HL-60/S4 treated with retinoic acid at 250 ng/mL for 4 days and 3 days (cell line): ENCODE measurements at regions not wholly inside any gene's neighbourhood (a gene's known extent, or its start where the extent isn't known, plus 50 kb on each side); places are given as distances from the start of the nearest gene placed in this dataset.
"Not testable (repeated sequence)": the region's sequence is repeated elsewhere in the genome, so short reads cannot be mapped to it uniquely, and the experiment has no call there.

Experiments used
- in situ Hi-C: fragments of 300-500 bp; cut with MboI; formaldehyde crosslinking; loops from 2 replicates; pipeline ENCODE4 v1.7.0; 2022; ENCODE audit warnings: low sequenced_read_pairs

DNA sequence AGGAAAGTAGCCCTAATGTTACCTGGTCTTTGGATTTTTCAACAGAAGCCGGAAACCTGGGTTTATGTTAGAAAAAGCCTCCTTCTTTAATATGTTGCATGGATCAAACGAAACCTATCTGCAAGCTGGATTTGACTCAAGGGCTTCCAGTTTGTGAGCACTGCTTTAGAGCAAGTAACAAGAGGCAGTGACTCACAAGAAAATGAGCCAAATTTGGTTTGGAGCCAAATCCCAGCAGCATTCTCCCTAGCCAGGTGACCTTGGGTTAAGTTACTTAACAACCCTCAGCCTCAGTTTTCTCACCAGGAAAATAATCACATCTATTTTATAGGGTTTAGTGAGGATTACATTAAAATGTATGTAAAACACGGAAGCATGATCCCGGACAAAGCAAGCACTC is 215.2 kb upstream of the PRICKLE2 start:
- in situ Hi-C loops: no loop called here

DNA sequence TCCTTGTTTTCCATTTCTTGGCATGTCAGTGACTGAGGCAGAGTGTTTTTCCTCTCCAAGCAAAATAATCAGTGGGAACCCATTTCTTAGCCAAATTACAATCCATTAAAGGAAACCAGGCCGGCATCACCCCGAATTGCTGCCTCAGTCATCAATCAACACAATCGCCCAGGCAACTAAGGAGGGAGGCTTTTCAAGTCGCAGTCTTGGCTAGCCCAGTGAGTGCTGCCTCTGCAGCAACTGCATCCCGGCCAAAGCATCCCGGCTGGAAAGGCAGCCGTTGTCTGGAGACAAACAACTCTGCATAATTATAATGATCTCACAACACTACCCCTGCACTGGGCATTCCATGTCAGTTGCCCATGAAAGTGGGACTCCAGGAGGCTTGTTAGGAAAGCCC is 213.5 kb upstream of the PRICKLE2 start:
- in situ Hi-C loops: no loop called here

DNA sequence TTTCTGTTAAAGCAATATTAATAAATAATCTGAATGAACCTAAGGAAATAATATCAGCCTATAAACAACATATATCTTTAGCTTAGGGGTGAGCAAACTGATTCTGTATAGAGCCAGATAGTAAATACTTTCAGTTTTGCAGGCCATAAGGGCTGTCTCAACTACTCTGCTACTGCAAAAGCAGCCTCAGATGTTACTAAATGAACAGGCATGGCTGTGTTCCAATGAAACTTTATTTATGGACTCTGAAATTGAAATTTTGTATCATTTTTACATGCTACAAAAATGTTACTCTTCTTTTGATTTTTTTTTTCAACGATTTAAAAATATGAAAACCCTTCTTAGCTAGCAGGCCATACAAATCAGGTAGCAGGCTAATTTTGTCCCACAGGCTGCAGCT is 212.8 kb upstream of the PRICKLE2 start:
- in situ Hi-C loops: no loop called here

DNA sequence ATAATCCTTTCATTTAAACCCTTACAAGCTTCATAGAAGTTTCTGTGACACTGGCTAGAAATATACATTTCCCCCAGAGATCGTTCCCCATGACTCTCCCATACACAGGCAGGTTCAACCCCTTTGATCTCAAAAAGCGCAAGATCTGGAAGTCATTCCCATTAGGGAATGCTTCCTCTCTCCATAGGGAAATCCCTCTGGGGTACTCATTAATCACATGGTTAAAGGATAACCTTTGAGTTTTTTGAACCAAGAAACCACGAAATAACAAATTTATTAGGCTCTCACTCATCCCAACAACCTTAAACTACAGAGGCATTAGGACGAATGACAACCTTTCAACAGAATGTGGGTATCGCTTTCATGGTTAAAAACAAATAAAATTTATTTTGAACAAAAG is 211.9 kb upstream of the PRICKLE2 start:
- in situ Hi-C loops: no loop called here

DNA sequence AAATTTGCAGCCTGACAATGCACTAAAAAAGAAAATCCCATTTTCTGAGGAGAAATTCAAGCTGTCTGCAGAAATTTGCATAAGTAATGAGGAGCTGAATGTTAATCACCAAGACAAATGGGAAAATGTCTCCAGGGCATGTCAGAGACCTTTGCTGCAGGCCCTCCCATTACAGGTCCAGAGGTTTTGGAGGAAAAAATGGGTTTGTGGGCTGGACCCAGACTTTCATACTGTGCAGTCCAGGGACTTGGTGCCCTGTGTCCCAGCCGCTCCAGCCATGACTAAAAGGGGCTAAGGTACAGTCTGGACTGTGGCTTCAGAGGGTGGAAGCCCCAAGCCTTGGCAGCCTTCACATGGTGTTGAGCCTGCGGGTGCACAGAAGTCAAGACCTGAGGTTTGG is 209.8 kb upstream of the PRICKLE2 start:
- in situ Hi-C loops: not testable (repeated sequence)

DNA sequence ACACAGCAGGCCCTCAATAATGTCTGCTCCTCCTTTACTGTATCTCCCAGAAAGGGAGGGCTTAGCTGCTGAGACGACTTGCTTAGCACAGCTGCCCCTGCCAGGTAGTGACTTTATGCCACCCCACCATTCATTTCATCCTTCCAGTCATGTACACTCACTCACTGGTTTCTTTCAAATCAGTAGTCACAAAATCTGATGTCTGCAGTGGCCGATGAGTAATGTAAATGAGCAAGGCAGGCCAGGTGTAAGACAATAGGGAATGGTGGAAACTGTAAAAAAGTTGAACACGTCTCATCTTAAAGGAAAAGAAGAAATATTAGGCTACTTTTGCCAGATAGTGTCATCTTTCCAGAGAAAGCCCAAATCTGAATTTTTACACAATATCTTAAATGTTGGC is 207.6 kb upstream of the PRICKLE2 start:
- in situ Hi-C loops: no loop called here

DNA sequence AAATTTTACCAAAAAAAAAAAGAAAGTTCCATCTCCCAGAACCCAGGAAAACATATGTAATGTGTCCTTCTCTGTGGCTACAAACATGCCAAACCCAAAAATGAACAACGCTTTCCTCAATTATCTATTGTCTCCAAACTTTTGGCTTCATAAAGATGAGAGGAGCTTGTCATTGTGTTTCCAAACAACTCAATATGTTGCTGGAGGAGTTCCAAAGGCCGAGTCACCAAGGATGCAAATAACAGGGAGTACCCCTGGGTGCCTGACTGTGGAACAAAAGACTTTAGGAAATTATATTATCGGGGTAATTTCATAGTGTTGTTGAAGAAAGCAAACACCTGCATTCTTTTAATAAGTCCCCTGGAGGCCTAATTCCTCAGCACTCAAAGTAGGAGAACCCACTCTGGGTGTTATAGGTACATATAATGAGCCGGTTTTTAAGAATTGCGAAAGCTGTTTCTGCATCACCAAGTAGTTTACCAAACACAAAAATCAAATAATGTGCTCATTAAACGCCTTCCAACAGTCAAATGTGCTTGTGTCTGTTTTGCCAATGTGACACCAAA is 206.3 kb upstream of the PRICKLE2 start:
- in situ Hi-C loops: no loop called here

DNA sequence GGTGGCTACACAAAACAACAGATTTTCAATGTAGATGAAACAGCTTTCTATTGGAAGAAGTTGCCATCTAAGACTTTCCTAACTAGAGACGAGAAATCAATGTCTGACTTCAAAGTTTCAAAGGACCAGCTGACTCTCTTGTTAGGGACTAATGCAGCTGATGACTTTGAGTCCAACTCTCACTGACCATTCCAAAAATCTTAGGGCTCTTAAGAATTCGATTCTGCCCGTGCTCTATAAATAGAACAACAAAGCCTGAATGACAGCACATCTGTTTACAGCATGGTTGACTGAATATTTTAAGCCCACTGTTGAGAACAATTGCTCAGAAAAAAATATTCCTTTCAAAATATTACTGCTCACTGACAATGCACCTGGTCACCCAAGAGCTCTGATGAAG is 202.4 kb upstream of the PRICKLE2 start:
- in situ Hi-C loops: no loop called here

DNA sequence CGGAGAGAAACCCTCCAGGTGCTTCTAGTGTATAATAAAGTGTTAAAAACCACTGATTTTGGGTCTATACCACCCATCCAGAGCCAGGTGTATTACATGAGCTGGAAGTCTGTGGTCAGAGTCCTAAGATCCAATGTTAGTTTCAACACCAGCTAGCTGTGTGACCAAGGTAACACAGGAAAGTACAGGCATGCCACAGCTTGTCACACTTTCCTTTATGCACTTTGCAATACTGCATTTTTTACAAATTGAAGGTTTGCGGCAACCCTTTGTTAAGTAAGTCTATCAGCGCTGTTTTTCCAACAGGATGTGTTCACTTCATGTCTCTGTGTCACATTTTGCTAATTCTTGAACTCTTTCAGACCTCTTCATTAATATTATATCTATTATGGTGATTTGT is 201.3 kb upstream of the PRICKLE2 start:
- in situ Hi-C loops: no loop called here

DNA sequence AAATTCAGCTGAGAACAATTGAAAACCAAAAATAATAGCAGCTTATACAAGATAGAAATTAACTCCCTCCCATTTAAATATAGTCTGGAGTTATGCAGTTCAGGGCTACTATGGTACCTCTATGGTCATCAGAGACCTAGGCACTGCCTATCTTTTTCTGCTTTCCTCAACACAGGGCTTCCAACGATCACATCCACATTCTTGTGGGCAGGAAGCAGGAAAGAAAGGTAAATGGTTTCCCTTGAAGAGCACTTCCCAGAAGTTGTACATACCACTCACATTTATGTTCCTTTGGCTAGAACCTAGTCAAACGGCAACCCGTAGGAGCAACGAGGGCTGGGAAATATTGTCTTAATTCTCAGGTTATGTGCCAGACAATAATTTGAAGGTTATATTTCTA is 197.7 kb upstream of the PRICKLE2 start:
- in situ Hi-C loops: no loop called here

DNA sequence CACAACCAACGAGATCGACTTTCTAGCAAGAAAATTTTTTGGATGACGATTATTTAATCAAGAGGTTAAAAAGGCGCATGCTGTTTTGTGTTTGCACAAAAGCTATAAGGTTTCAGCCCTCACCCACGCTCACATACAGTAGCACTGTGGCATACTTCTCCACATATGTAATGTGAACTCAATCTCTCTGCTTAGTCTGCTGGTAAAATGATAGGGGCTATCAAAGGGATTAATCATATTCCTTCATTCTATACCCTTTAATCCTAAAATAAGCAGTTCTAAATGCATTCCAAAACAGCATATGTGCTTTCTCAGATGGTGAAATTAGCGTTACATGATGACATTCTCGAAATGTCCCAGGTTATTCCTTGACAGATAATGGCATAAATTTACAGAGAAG is 196.9 kb upstream of the PRICKLE2 start:
- in situ Hi-C loops: no loop called here

DNA sequence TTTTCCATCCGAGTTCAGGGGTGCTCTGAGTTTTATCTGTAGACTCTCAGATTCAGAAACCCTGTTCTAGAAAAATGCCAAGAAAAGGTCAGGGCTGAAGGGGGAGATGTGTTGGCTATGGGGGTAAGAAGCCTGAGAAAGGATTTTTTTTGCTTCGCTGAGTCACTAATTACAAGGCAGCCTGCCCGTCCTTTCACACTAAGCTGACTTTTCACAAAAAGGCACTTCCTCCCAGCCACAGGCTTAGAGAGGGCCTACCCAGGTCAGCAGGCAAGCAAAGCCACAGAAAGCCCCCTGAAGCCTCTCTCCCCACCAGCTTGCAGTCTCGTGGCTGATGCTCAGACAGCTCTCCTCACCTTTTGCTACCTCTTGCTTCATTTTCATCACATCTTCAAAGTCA is 192.6 kb upstream of the PRICKLE2 start:
- in situ Hi-C loops: no loop called here

DNA sequence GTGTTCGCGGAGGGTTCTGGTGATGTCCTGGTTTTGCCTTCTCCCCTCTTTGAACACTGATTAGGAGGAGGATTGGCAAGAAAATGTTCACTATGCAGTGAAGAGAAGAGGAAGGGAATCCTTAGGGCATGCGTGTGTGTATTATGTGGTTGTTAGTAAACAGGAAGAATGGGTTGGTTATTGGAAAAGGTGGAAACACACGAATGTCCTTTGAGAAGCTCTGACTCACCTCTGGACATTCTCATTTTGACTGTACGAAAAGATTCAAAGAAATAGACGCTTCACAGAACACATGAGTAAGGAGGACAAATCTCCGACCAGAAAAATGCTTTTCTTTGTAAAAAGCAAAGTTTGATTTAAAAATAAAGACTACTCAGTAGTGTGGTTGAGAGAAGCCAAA is 188.8 kb upstream of the PRICKLE2 start:
- in situ Hi-C loops: no loop called here

DNA sequence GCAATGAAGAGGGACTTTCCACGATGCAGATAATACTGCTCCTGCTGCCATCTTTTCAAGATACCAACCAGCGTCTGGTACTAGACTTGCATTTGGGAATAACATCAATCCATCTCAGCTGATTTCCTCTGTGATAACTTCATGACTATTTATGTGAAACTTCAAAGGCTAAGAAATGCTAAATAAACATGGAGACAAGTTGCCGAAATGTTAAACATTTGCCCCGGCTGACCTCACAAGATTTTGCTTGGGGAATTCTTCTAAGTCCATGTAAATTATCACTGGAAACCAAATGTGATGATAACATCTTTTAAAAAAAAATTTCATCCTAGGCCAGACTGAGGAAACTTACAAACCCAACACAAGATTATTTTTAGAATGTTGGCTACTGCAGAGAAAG is 185.8 kb upstream of the PRICKLE2 start:
- in situ Hi-C loops: no loop called here

DNA sequence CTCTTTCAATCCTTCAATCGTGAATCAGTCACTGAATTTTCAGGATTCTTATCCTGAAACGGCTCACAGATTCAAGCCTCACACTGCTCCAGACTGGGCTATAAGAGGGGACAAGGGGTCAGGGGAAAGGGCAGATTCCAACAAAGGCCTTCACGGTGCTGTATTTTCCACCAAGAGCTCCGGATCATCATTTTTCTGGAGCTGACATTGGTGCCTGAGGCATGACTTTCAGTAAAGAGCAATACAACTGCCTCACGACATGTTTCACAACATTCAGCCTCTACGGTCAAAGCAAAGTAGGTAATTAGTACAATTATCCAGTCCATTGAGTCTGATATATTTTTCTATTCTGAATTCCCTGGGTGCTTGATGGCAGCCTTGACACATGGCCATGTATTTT is 185.0 kb upstream of the PRICKLE2 start:
- in situ Hi-C loops: no loop called here

DNA sequence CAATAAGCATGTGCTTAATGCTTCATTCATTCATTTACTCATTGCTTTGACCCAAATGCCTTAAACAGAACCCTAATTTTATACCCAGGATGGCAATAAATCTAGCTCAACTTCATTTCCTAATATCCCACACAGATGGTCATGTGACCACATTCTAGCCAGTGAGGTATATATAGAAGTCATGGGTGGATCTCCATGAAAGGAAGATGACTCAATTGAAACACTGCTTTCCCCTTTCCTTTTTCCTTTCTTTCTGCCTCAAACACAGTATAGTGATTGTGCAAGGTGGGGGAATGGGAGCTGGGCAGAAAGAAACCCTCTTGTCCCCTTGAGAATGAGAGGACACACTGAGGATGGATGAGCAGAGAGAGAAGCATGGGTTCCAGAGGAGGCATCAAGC is 183.5 kb upstream of the PRICKLE2 start:
- in situ Hi-C loops: no loop called here

DNA sequence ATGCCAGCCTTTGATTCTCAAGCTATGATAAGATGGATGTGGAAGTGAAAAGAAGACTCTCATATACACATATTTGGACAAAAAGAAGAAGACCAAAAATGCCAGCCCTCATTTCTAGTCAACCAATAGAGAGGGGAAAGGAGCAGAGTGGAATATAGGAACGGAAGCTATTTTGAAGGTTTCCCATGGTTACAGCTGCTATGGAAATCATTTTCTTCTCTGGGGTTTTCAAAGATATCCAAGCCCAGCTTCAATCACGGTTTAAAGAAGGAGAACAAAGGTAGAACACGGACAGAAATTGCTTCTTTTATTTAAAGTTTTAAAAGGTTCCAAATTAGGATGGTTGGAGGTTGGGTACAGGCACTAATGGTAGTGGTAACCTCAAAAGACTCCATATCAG is 181.0 kb upstream of the PRICKLE2 start:
- in situ Hi-C loops: no loop called here

DNA sequence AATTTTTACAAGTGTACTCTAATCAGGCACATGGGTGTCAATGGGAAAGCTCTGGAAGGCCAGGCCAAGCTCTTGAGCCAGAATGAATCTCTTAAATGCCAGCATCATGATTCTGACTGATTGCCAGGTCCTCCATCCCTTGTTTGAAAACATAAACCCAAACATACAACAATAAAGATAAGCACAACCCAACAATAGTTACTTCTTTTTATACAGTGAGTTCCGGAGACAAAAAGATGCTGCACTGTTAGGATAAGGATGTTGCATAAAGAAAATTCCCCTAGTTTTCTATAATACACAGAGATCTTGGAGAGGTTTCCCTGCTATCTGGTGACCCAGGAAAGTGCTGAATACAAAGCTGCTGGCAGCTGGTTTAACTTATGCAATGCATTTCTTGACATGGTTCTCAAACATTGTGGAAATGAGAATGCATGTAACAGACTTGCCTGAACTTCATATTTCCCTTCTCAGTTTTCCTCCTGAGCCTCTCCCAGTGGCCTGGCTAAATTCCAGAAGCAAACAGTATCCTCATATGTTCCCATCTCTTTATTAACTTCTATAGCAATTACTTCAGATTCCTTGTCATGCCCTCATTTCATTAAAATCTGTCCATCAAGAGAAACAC is 180.1 kb upstream of the PRICKLE2 start:
- in situ Hi-C loops: no loop called here

DNA sequence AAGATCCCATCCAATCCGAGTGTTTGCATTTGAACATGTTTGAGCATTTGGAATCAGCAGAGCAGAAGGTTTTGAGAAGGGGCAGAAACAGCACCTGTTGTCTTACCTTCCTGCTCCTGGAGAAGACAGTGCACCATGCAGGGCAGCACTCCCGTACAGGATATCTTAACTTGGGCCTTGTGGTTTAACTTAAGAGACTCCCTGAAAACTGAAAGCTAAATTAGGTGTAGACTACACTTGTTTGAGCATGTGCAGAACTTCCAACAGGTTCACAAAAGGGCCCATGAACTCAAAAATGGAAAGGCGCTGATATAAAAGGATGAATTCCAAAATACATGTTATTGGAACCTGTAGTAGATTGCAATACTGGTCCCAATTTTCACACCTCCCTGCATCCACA is 175.4 kb upstream of the PRICKLE2 start:
- in situ Hi-C loops: no loop called here

DNA sequence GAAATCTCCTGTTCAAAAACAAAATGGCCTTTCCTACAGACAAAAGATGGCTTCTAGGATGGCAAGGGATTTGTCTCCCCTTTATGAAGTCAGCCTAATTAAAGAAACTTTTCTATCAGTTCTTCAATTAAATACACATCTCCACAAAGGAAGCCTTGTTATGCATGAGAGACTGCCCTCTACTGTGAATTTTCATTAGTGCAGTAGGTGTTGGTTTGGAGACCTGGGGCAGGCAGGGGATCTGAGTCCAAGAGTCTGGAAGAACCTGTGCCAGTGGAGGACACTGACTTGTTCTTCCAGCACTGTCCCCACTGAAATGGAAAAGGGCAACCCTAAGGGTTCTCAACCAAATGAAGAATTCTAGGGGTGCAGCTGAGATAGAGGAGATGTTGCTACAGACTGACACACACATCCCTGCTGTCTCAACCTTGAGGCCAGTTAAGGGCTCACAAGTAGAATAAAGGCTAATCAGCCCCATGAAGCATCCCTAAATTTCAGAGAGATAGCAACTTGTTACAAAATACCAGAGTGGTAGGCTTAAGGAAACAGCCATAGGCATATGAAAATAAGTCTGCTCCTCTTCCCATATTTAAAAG is 174.0 kb upstream of the PRICKLE2 start:
- in situ Hi-C loops: no loop called here

DNA sequence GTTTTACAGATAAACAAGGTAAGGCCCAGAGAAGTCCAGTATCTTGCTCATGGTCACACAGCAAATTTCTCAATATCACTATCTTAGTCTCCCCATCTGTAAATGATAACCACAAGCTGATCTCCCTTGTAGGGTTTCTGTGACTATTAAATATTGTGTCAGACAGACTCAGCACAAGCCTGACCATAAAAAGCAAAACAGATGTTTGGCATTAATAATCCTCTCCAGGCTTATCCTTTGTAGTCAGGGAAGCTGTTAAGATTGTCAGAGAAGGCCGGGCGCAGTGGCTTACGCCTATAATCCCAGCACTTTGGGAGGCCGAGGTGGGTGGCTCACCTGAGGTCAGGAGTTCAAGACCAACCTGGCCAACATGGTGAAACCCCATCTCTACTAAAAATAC is 173.2 kb upstream of the PRICKLE2 start:
- in situ Hi-C loops: no loop called here

DNA sequence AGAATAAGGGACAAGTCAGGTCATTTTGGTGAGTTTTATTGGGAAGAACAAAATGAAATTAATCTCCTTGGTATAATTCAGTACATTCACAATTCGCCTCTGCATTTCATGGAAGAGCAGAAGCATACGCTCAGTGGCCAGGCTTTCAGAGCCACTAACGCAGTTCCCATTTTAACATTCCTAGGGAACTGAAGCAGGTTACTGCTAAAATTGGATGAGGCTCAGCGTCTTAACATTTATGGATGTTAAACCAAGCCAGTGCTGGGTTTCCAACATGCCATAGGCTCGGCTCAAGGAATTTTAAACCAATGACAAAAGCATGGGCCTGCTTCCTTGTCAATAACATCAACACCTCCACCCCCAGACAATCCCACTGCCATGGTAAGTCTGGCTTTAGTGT is 172.7 kb upstream of the PRICKLE2 start:
- in situ Hi-C loops: no loop called here

DNA sequence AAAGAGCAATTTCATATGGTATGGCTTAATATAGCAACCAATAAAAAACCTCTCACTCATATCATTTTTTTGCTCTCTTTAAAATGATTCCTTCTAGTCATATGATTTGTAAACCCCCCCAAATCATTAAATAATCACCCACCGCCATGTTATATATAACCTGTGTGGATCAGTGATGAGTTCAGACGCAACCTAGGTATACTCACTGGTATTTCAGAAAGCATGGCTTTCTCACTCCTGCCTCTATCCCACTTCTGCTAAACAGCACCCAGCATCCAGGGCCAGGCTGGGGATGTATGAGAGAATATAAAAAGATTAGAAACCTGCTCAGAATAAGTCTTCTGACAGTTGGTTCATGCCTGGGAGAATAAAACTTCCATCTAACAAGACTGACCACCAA is 172.3 kb upstream of the PRICKLE2 start:
- in situ Hi-C loops: no loop called here
